HS-5 (cell line): ENCODE measurements at regions not wholly inside any gene's neighbourhood (a gene's known extent, or its start where the extent isn't known, plus 50 kb on each side); places are given as distances from the start of the nearest gene placed in this dataset.

Experiments used
- DNase-seq: peaks from one replicate; pipeline ENCODE4 v3.0.0-alpha.2; 2012; ENCODE audit warnings: low read depth

DNA sequence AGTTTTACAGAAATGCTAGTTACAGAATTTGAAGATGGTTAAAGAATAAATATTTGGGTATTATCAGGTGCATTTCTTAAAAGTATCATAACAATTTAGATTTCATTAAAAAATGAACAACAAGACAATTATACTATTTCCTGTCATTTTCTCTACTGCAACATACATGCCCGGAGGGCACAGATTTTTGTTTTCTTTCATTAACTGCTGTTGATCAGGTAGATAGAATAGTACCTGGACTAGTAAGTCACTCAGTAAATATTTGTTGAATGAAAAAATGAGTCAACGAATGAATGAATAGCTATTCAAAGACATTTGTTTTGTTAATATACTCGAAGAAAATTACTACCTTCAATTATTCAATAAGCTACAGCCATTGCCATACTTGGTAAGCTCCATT, 531.2 kb upstream of the VRK2 start:
- no peak for DNase-seq

DNA sequence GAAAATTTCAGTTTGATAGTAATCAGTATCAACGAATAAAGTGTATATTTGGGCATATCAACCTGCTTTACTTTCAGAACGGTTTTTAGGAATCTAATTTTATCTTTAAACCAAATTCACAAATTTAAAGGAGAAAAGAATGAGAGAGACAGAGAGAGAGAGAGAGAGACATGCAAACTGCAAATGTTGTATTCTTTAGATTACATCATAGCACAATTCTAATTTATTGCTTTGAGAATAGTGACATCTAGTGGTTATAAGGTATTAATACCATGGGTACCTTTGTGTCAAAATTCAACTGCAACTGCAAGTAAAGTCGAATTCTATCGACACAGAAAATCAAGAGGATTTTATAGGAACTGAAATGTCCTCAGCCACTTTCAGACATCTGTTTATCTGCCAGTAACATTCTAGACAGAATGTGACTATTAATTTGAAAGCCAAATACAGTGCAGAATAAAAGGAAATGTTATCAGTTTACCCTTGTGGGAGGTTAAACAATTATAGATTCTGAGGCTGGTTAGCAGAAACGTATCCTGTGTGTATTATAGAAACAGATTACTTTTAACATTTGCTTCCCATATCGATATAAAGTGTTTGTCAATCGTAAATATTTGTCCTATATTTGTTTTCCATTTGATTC, 529.8 kb upstream of the VRK2 start:
- DNase-seq = peak; percentile 26

GRCh38 chr2:57523304-57523703, 523.3 kb upstream of the VRK2 start:
- DNase-seq = no peak

GRCh38 chr2:57527685-57528084, 518.9 kb upstream of the VRK2 start:
- no peak for DNase-seq

DNA sequence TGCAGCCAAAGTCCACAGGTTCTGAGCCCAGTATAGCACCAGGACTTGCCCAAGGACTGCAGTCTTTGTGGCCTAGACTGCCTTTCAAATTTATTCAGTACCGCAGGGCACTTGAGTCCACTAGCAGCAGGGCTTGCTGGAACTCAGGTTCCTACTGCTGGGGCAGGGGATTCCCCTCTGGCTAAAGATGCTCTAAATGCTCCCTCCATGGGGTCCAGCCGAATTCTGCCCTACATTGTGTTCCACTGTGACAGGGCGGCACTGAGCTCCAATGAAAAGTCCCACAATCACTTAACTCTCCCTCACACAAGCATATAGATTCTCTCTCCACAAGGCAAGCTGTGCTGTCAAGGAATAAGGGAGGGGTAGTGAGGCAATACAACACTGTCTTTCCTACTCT, 518.1 kb upstream of the VRK2 start:
- DNase-seq = no peak

DNA sequence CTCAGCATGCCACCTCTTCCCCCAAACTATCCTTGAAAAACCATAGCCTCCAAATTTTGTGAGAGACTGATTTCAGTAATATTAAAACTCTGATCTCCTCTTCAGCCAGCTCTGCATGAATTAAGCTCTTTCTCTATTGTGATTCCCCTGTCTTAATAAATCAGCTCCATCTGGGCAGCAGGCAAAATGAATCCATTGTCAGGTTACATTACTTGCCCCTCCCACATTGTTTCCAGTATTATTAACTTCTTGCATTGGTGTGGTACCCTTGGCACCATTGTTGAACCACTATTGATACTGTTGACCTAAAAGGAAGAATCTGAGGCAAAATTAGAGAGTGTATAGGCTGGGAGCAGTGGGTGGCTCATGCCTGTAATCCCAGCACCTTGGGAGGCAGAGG, 512.2 kb upstream of the VRK2 start:
- no peak for DNase-seq

- no peak for DNase-seq
Observed at GRCh38 chr2:57536535-57537231, 509.9 kb upstream of the VRK2 start.

DNA sequence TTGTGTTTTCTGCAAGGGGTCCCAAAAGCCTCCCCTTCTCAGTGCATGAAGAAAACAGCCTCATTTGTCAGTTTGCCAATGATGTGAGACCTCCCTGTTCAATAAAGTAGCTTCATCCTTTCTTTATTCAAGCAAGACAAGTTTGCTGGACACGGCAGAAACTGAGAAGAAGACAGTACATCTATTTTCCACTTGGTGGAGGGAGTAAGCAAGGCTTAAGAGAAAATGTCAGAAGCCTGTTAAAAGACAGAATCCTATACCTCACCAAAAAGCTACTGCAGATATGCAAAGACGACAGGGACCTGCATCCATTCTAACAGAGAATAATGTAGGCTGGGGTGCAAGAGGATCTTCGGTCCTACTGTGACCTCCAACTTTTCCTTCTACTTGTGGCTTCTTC, 506.8 kb upstream of the VRK2 start:
- DNase-seq = no peak

DNA sequence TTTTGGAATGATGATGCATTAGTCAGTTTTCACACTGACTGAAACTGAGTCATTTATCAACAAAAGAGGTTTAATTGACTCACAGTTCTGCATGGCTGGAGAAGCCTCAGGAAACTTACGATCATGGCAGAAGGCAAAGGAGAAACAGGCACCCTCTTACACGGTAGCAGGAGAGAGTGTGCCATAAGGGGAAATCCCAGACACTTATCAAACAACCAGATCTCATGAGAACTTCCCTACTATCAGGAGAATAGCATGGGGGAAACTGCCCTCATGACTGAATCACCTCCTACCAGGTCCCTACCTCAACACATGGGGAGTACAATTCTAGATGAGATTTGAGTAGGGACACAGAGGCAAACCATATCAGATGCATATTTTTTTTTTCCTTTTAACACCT, 504.5 kb upstream of the VRK2 start:
- DNase-seq = no peak

- no peak for DNase-seq
Observed at GRCh38 chr2:57543211-57543610, 503.4 kb upstream of the VRK2 start.

DNA sequence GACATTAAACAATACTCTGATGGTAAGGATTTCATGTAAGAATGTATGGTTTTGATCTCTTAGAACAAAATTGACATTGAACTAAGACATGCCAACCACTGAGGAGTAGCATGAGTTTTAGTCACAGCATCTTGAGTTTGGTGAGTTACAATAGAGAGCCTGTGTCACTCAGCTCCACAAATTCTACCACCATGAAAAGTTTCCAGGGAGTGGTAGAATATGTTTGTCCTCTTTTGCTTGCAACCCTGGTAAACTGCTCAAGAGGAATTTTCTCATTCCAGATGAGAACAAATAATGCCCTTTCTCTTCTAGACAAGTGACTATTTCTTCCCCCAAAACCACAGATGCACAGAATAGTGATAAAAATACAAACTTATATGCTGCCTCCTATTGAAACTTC, 502.0 kb upstream of the VRK2 start:
- DNase-seq = no peak

- no peak for DNase-seq
Observed at GRCh38 chr2:57546478-57546877, 500.1 kb upstream of the VRK2 start.

DNA sequence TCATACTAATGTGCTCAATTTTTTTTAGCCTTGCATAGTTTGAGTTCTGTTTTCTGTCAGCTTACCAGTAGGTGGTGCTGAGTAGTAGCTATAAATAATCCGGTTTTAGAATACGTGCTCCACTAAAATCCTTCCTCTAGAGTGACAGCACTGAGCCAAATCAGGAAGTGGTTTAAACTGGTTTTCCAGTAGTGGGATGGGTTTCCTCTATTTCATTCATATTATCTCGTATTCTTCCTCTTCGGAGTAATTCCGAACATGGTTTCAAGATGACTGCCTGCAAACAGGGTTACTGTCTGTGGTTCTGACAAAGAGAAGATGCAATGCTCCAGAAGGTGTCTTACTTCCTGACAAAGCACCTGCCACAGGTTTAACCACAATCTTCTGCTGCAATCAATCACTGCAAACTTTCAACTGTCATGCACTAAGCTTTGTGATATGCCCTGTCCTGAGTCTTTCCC, 496.9 kb upstream of the VRK2 start:
- no peak for DNase-seq

- no peak for DNase-seq
Observed at GRCh38 chr2:57550912-57551311, 495.7 kb upstream of the VRK2 start.

DNA sequence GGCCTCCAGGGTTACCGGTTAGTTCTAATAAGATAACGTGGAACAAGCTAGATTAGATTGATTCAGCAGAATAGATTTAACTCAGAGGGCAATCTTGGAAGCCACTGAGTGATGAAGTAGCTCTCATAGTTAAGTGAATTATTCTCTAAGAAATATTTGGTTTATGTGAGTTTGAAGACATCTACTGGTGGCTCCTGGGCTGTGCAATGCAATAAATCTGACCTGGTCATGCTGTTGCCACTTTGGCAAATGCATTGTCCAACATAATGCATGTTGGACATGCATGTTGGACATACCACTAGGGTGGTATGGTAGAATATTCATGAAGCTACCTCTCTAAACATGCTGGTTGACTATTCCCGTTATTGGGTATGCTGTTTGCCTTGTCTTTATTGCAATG, 493.7 kb upstream of the VRK2 start:
- DNase-seq = no peak

DNA sequence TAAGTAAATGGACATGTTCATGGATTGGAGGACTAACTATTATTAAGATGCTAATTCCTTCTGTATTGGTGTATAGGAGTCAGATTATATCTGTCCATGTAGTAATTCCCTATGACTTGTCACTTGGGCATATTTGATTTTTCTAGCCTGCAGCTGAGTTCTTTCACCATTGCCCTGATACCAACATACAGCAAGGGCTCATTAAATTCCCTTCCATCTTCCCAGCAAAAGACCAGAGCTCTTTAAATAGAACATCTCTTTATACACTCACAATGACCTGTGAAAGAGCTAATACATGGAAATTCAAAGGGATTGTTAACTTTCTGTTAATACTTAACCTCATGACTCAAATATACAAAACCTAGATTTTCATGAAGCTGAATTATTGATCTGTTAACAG, 492.3 kb upstream of the VRK2 start:
- DNase-seq = no peak

DNA sequence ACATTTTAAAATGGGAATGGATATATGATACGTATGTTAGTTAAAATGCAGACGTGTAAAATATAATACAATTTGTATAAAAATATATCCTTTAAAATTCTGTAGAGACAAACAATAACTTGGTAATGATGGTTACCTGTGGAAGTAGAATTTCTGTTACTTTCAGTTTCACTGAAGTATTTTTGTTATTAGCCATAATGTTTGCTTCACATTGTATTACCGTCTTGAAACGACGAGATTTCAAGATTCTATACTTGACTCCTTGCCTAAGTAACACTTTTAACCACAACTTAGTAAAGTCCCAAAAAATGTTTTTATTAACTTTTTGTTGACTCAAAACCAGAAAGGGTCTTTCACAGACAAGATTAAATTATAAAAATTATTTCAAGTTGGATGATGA, 488.3 kb upstream of the VRK2 start:
- no peak for DNase-seq

- DNase-seq = no peak
Observed at GRCh38 chr2:57562495-57562894, 484.1 kb upstream of the VRK2 start.

DNA sequence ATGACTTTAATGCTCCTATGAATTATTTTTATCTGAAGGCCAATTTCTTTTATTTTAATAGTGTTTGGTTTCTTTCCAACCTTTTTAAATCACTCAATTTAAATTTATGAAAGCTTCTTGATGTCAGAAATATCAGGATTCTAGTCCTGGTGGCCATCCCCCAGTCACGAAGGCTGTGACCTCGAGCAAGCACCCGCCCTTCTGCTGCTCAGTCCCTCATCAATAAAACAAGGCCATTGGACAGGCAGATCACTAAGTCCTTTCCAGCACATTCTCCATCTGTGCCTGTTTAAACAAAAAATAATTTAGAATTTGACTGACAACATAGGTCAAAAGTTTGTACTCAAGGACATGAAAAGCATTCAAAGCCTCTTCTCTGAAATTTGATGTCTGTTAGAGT, 483.6 kb upstream of the VRK2 start:
- no peak for DNase-seq

DNA sequence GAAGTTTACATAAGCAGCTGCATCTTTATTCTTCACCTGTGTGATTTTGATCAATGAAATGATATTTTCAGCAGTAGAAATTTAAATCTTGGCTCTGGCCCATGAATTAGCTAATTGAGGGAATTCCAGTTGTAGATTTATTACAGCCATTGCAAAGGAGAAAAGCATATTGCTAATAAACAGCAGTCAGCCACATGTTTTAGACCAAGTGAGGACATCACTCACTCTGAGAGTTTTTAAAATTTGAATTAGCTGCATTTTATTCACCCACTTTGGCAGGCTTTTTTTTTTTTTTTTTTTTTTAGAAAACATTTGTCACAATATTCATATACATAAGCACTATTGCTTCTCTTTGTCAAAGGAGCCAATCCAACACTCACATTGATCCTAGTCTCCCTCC, 479.4 kb upstream of the VRK2 start:
- DNase-seq = no peak

DNA sequence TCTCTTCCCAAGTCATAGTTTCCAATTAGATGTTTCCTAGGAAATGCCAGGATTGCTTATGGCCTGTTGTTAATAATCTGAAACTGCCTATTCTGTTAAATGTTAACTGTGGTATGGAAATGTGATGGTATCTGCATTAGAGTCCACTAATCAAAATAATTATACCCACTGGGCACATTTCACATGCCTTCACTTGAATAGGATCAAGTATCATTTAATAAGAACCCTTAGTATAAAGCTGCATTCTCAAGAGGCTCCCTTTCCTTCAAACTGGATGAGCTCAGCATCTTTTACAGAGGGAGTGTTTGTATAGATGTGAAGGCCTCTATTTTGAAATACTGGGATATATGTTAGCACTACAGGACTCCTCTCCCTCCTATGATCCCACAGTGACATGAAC, 477.2 kb upstream of the VRK2 start:
- DNase-seq = no peak

- DNase-seq = no peak
Observed at GRCh38 chr2:57570961-57571360, 475.6 kb upstream of the VRK2 start.

DNA sequence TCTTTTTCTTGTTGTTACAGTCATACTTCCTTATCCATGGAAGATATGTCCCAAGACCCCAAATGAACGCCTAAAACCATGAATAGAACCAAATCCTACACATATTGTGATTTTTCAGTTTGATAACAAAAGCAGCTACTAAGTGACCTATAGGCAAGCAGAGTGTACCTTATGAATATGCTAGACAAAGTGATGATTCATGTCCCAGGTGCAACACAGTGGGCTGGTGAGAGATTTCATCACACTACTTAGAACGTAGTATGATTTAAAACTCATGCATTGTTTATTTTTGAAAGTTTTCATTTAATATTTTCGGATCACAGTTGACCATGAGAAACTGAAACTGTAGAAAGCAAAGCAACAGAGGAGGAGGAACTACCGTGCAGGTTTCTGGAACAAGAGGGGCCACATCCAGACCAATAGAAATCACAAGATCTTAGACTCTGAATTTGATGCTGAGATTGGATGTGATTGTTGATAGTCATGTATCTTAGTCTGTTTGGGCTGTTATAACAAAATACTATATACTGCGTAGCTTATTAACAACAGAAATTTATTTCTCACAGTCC, 470.8 kb upstream of the VRK2 start:
- DNase-seq = no peak

- no peak for DNase-seq
Observed at GRCh38 chr2:57576983-57577382, 469.6 kb upstream of the VRK2 start.
